ENCODE measurements at regions not wholly inside any gene's neighbourhood (a gene's known extent, or its start where the extent isn't known, plus 50 kb on each side); places are given as distances from the start of the nearest gene placed in this dataset.

GRCh38 chr13:91216928-91217700, 130.4 kb upstream of the MIR17HG start:
- TF ChIP-seq CTCF (IDR thresholded peaks at IDR 0.05; ENCODE audit: insufficient read depth, low read length, poor library complexity, severe bottlenecking) = no peak
- no peak for TF ChIP-seq EZH2phosphoT487 (conservative IDR thresholded peaks at IDR 0.05; ENCODE audit: low read length)
